Gastrocnemius medialis (tissue), 4 donors: ENCODE measurements at regions not wholly inside any gene's neighbourhood (a gene's known extent, or its start where the extent isn't known, plus 50 kb on each side); places are given as distances from the start of the nearest gene placed in this dataset.

Source experiments
- POLR2A ChIP-seq, 2 donors: fragments of 450-650 bp; IDR thresholded peaks; one replicate each; pipeline ENCODE4 v1.6.1; 2017; ENCODE audit warnings: antibody characterized with exemption in 2 of 2, mild to moderate bottlenecking in 2 of 2, moderate library complexity in 2 of 2
- TF ChIP-seq, protein P1 (sequence below), 5 experiments: fragments of 450-650 bp in 3 of 5; fragments of 200-600 bp in 2 of 5; sonication (generic) in 2 of 5; IDR thresholded peaks in 4 of 5; conservative IDR thresholded peaks in 1 of 5; 1 replicate in 4 of 5; 2 replicates in 1 of 5; pipeline ENCODE4 v1.5.1; 2016 to 2019; ENCODE audit warnings: antibody characterized with exemption in 5 of 5, mild to moderate bottlenecking in 3 of 5, moderate library complexity in 3 of 5

DNA sequence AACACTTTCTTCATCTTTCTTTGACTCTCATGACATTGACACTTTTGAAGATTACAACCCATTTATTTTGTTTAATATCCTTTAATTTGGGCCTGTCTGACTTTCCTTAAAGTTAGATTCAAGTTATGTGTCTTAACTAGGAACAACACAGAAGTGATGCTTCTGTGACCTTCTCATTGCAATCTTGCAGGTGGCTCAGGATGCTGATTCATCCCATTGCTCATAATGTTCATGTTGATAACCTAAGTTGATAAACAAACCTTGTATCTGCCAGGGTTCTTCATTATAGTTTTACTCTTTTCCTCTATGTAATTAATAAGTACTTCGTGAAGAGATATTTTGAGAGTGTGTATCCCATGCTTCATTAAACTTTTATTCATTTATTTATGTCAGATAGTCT lies 107.2 kb upstream of the SHB start:
- TF ChIP-seq, protein P1, sequence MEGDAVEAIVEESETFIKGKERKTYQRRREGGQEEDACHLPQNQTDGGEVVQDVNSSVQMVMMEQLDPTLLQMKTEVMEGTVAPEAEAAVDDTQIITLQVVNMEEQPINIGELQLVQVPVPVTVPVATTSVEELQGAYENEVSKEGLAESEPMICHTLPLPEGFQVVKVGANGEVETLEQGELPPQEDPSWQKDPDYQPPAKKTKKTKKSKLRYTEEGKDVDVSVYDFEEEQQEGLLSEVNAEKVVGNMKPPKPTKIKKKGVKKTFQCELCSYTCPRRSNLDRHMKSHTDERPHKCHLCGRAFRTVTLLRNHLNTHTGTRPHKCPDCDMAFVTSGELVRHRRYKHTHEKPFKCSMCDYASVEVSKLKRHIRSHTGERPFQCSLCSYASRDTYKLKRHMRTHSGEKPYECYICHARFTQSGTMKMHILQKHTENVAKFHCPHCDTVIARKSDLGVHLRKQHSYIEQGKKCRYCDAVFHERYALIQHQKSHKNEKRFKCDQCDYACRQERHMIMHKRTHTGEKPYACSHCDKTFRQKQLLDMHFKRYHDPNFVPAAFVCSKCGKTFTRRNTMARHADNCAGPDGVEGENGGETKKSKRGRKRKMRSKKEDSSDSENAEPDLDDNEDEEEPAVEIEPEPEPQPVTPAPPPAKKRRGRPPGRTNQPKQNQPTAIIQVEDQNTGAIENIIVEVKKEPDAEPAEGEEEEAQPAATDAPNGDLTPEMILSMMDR (IDR thresholded peaks at IDR 0.05 in 4 of 5, conservative IDR thresholded peaks at IDR 0.05 in 1 of 5) = no peak
- no peak for TF ChIP-seq POLR2A (IDR thresholded peaks at IDR 0.05)
